Stomach (tissue), 8 donors: ENCODE measurements at regions not wholly inside any gene's neighbourhood (a gene's known extent, or its start where the extent isn't known, plus 50 kb on each side); places are given as distances from the start of the nearest gene placed in this dataset.

Source experiments
- DNase-seq, 2 donors: peaks; one replicate each; pipeline versions ENCODE4 v3.0.0 to v3.0.0-alpha.2; 2013 to 2019
- H3K27ac ChIP-seq, 5 donors: fragments of 200-600 bp in 4 of 5; sonication (generic) in 4 of 5; one replicate each; pipeline ENCODE4 v1.5.1; 2013 to 2019; ENCODE audit warnings: mild to moderate bottlenecking in 1 of 5, moderate library complexity in 1 of 5
- H3K27me3 ChIP-seq, 3 donors: fragments of 200-600 bp; sonication (generic); one replicate each; pipeline ENCODE4 v1.5.1; 2017 to 2019; ENCODE audit warnings: mixed run types in 1 of 3
- H3K36me3 ChIP-seq, 4 donors: fragments of 200-600 bp; sonication (generic); 1 replicate in 3 of 4; 2 replicates in 1 of 4; pipeline ENCODE4 v1.5.1; 2016 to 2019
- H3K4me1 ChIP-seq, 4 donors: fragments of 200-600 bp; sonication (generic); one replicate each; pipeline ENCODE4 v1.5.1; 2016 to 2019
- H3K4me3 ChIP-seq, 4 donors: fragments of 200-600 bp; sonication (generic) in 3 of 4; one replicate each; pipeline ENCODE4 v1.5.1; 2016 to 2019; ENCODE audit warnings: mild to moderate bottlenecking in 1 of 4
- H3K9me3 ChIP-seq, 4 donors: fragments of 200-600 bp; sonication (generic); one replicate each; pipeline ENCODE4 v1.5.1; 2016 to 2019
- CTCF ChIP-seq, 7 experiments: fragments of 450-650 bp in 4 of 7; fragments of 200-600 bp in 3 of 7; sonication (generic) in 3 of 7; IDR thresholded peaks; one replicate each; pipeline ENCODE4 v1.5.1; 2016 to 2019; ENCODE audit warnings: antibody characterized with exemption in 7 of 7, control low read depth in 2 of 7, mild to moderate bottlenecking in 1 of 7
- EP300 ChIP-seq: sonication (generic); formaldehyde crosslinking; IDR thresholded peaks from one replicate; pipeline ENCODE4 v1.6.1; 2017; ENCODE audit warnings: antibody characterized with exemption
- POLR2A ChIP-seq, 4 donors: fragments of 450-650 bp; IDR thresholded peaks; one replicate each; pipeline ENCODE4 v1.6.1; 2016; ENCODE audit warnings: antibody characterized with exemption in 4 of 4, control low read depth in 2 of 4, mild to moderate bottlenecking in 1 of 4, moderate library complexity in 1 of 4
- POLR2AphosphoS5 ChIP-seq, 3 donors: sonication (generic); formaldehyde crosslinking; IDR thresholded peaks; one replicate each; pipeline ENCODE4 v1.6.1; 2016; ENCODE audit warnings: antibody characterized with exemption in 3 of 3
- WGBS, 5 donors: extraction: QIAGEN DNeasy Blood & Tissue Kit in 3 of 5; methylation state at CpG; one replicate each; pipeline versions ENCODE4 v1.1.5 to v1.1.7; 2013 to 2018; 5-methylcytosine and 5-hydroxymethylcytosine counted together
- intact Hi-C: fragments of 100-400 bp; cut with DNase I; formaldehyde crosslinking; loops from one replicate; pipeline ENCODE4 v1.15.1; 2023; ENCODE audit warnings: low total_unique reads
- donor health status: healthy with polysubstance abuse.
- donor health status: Bipolar disorder and iron deficiency.
- donor health status: healthy.

GRCh38 chr4:41324861-41325260, 68.1 kb downstream of the UCHL1 start:
- 75 to 87% (median 78%) methylated on average over 6 of the region's 6 CpGs for WGBS, 5 donors
- Histone ChIP-seq H3K9me3 (no peaks in the 10 kb centered on the region), H3K36me3 (no peaks in the 10 kb centered on the region), H3K4me1 (no peaks in the 10 kb centered on the region), H3K27ac (no peak overlapping the region), H3K4me3 (no peak overlapping the region), H3K27me3 (no peaks in the 10 kb centered on the region)
- intact Hi-C loops, result no loop called here
- no peak for DNase-seq
- TF ChIP-seq EP300 (no peak), POLR2AphosphoS5 (IDR thresholded peaks at IDR 0.05) (no peak), CTCF (IDR thresholded peaks at IDR 0.05) (no peak), POLR2A (IDR thresholded peaks at IDR 0.05) (no peak)

- no peaks in the 10 kb centered on the region for H3K36me3 ChIP-seq
- no peak for DNase-seq
- H3K4me1 ChIP-seq, result no peaks in the 10 kb centered on the region
- H3K9me3 ChIP-seq, result no peaks in the 10 kb centered on the region
- TF ChIP-seq POLR2AphosphoS5 (IDR thresholded peaks at IDR 0.05), result no peak
- no peak for TF ChIP-seq EP300
- TF ChIP-seq CTCF (IDR thresholded peaks at IDR 0.05), result no peak
- no peak for TF ChIP-seq POLR2A (IDR thresholded peaks at IDR 0.05)
- no peak overlapping the region for H3K27ac ChIP-seq
- intact Hi-C loops, result no loop called here
- H3K27me3 ChIP-seq, result no peaks in the 10 kb centered on the region
- no peak overlapping the region for H3K4me3 ChIP-seq
Observed at GRCh38 chr4:41325901-41326300, 69.2 kb downstream of the UCHL1 start.

- Histone ChIP-seq H3K4me1 (no peaks in the 10 kb centered on the region), H3K36me3 (no peaks in the 10 kb centered on the region), H3K4me3 (no peak overlapping the region), H3K27me3 (no peaks in the 10 kb centered on the region), H3K27ac (no peak overlapping the region), H3K9me3 (no peaks in the 10 kb centered on the region)
- 95 to 98% (median 97%) methylated on average over 1 of the region's 1 CpG for WGBS, 5 donors
- TF ChIP-seq CTCF (IDR thresholded peaks at IDR 0.05), result no peak
- no peak for TF ChIP-seq POLR2AphosphoS5 (IDR thresholded peaks at IDR 0.05)
- no peak for TF ChIP-seq EP300
- no peak for TF ChIP-seq POLR2A (IDR thresholded peaks at IDR 0.05)
- no peak for DNase-seq
- intact Hi-C loops, result no loop called here
Observed at GRCh38 chr4:41326776-41327175, 70.0 kb downstream of the UCHL1 start.

- intact Hi-C loops, result no loop called here
- DNase-seq, result peak in 1 of 2 donors; percentile 32
- TF ChIP-seq POLR2AphosphoS5 (IDR thresholded peaks at IDR 0.05), result no peak
Observed at GRCh38 chr4:41327770-41328169, 71.0 kb downstream of the UCHL1 start.

GRCh38 chr4:41329361-41329760, 72.6 kb downstream of the UCHL1 start:
- H3K27me3 ChIP-seq, result no peaks in the 10 kb centered on the region
- WGBS, 5 donors, result 79 to 88% (median 86%) methylated on average over 4 of the region's 4 CpGs
- no peaks in the 10 kb centered on the region for H3K4me1 ChIP-seq
- H3K9me3 ChIP-seq, result no peaks in the 10 kb centered on the region
- intact Hi-C loops, result no loop called here
- no peak for DNase-seq
- no peak overlapping the region for H3K4me3 ChIP-seq
- H3K27ac ChIP-seq, result no peak overlapping the region
- no peak for TF ChIP-seq POLR2A (IDR thresholded peaks at IDR 0.05)
- TF ChIP-seq POLR2AphosphoS5 (IDR thresholded peaks at IDR 0.05), result no peak
- no peak for TF ChIP-seq CTCF (IDR thresholded peaks at IDR 0.05)
- no peak for TF ChIP-seq EP300
- H3K36me3 ChIP-seq, result no peaks in the 10 kb centered on the region

More at GRCh38 chr4:41327770-41328169, 71.0 kb downstream of the UCHL1 start:
- no peak overlapping the region for H3K4me3 ChIP-seq
- no peaks in the 10 kb centered on the region for H3K27me3 ChIP-seq
- no peaks in the 10 kb centered on the region for H3K36me3 ChIP-seq
- H3K27ac ChIP-seq, result peak overlapping the region in 1 of 5 donors; percentile 31
- WGBS, 5 donors, result 33 to 53% (median 44%) methylated on average over 6 of the region's 6 CpGs
- H3K9me3 ChIP-seq, result no peaks in the 10 kb centered on the region
- H3K4me1 ChIP-seq, result no peaks in the 10 kb centered on the region
